ENCODE measurements at regions not wholly inside any gene's neighbourhood (a gene's known extent, or its start where the extent isn't known, plus 50 kb on each side); places are given as distances from the start of the nearest gene placed in this dataset.
"Not testable (repeated sequence)": the region's sequence is repeated elsewhere in the genome, so short reads cannot be mapped to it uniquely, and the experiment has no call there.

DNA sequence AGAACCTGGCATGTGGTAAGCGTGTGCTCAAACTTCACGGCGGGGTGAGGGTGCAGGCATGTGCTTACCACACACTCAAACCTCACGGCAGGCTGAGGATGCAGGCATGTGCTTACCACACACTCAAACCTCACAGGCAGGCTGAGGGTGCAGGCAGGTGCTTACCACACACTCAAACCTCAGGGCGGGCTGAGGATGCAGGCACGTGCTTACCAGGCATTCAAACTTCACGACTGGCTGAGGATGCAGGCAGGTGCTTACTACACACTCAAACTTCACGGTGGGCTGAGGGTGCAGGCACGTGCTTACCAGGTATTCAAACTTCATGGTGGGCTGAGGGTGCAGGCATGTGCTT lies 105.0 kb upstream of the ALKAL2 start:
- DNase-seq = no peak

DNA sequence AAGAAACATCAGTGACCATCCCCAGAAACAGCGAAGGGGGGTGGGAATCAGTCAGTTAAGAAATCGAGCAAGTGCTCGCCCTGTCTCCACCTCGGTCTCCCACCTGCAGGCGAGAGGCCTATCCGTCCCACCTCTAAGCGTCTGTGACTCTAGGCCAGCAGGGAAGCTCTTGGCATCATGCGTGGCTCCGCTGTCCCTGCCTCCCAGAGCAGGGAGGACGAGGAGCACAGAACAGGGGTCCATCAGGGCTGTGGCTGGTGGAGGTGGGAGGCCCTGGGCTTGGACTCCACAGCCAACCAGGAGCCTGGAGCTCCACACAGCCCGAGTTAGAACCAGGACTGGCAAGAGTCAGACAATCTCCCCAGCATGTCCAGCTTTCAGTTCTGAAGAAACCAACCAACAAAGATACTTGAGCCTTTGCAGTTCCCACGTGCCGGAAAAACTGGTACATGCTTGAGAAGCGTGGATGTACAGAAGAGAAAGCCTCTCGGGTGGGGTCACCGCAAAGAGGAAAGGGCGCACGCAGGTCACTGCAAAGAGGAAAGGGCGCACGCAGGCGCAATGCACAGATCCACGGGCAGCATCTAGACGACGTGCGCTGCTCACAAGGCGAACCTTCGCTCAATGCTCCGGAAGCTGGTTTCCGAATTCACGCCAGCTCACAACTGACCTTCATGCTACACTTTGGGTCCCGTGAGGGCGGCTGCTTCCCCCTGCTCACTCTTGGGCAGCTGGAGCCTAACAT lies 104.5 kb upstream of the ALKAL2 start:
- DNase-seq = no peak

GRCh38 chr2:391696-392095 lies 103.8 kb upstream of the ALKAL2 start:
- DNase-seq = no peak

- no peak for DNase-seq
Measured at GRCh38 chr2:390959-391358, 103.1 kb upstream of the ALKAL2 start.

DNA sequence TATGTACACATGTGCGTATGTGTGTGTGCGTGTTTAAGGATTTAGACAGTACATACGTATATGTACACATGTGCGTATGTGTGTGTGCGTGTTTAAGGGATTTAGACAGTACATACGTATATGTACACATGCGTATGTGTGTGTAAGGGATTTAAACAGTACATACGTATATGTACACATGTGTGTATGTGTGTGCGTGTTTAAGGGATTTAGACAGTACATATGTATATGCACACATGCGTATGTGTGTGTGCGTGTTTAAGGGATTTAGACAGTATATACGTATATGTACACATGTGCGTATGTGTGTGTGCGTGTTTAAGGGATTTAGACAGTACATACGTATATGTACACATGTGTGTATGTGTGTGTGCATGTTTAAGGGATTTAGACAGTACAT lies 102.1 kb upstream of the ALKAL2 start:
- not testable (repeated sequence) for DNase-seq

DNA sequence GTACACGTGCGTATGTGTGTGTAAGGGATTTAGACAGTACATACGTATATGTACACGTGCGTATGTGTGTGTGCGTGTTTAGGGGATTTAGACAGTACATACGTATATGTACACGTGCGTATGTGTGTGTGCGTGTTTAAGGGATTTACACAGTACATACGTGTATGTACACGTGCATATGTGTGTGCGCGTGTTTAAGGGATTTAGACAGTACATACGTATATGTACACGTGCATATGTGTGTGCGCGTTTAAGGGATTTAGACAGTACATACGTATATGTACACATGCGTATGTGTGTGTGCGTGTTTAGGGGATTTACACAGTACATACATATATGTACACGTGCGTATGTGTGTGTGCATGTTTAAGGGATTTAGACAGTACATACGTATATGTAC lies 100.9 kb upstream of the ALKAL2 start:
- DNase-seq = not testable (repeated sequence)

DNA sequence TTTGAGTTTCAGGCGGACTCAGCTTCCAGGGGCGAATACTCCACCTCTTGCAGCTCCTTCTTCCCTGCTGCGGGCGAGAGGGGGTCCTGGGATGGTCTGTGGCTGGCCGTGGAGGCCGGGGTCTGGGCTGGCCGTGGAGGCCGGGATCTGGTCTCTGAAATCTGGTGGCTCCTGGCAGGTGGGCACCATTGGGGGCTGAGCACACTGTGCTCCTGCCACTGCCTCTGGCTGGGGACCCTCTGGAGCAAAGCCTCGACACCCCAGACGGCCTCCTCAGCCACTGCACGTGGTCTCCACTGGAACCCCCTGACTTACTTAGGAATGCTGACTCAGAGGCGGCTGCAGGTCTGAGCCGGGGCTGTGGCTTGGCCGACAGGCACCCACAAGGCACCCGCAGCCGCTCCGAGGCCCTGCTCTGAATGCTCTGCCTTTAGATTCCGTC lies 100.1 kb upstream of the ALKAL2 start:
- no peak for DNase-seq

DNA sequence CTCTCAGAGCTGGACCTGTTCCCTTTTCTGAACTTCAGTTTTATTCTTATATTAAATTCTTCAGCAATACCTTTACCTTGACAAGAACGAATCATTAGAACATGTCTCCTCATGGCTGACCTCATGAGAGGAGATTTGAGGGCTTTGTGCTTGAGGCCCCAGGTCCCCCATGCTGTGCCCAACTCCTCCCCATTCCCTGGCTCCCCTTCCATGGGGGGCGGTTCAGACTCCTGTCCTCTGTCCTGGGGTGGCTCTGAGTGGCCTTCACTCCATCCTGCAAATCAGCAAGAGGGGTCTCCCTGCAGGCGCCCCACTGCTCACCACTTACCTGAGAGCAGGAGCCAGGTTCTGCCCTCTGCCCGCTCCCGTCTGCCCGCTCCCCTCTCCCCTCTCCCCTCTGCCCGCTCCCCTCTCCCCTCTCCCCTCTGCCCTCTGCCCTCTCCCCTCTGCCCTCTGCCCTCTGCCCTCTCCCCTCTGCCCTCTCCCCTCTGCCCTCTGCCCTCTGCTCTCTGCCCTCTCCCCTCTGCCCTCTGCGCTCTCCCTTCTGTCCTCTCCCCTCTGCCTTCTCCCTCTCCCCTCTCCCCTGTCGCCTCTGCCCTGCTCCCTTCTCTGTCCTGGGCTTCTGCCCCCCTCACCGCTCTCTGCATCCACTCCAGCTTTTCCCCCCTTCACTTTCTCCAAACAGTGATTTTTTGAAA lies 98.7 kb upstream of the ALKAL2 start:
- DNase-seq = no peak

- no peak for DNase-seq
Measured at GRCh38 chr2:385785-386184, 97.9 kb upstream of the ALKAL2 start.

DNA sequence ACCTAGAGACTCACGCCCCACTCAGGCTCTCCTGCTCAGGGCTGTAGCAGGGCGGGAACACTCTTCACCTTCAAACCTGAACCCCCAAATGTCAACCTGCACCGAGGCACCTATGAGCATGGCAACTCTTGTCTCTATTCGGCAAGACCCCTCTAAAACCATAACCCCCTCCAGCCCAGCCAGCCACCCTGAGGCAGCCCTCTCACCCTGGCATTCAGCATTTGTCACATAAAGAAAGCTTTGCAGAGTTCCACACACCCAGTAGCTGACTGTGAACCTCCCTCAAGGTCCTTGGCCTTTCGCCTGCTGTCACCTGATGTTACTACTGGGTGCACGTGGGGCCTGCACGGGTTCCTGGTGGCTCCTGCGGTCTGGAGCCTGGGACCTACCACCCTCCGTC lies 97.2 kb upstream of the ALKAL2 start:
- no peak for DNase-seq

GRCh38 chr2:383888-384287 lies 96.0 kb upstream of the ALKAL2 start:
- no peak for DNase-seq

DNA sequence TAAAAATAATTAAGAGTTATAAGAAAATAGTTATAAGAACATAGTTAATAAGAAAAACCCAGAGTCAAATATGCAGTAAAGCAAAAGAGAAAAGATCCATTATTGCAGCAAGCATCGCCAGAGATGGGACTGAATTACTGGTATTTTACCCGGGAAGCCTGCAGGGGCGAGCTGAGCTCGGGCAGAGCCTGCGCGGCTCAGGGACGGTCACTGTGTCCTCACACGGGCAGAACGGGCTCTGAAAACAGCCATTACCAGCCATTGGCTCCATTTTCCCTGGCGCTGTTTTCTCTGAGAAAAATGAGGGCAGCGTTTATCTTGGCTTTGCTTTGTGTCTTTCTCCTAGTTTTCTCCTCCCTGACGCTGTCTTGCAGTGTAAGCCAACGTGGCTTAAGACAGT lies 95.3 kb upstream of the ALKAL2 start:
- DNase-seq = no peak

DNA sequence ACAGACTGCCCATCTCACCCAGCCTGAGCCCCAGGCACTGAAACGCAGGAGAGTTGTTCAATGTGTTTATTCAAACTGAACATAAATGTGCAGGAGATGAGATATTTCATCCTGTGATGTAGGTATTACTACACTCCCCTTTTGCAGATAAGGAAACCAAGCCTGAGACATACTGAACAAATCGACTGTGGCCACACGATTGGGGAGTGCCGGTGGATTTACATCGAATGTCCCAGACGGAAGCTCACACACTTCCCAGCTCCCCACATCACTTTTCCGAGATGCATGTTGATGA lies 94.8 kb upstream of the ALKAL2 start:
- no peak for DNase-seq

GRCh38 chr2:381941-382727 lies 94.2 kb upstream of the ALKAL2 start:
- DNase-seq = no peak

DNA sequence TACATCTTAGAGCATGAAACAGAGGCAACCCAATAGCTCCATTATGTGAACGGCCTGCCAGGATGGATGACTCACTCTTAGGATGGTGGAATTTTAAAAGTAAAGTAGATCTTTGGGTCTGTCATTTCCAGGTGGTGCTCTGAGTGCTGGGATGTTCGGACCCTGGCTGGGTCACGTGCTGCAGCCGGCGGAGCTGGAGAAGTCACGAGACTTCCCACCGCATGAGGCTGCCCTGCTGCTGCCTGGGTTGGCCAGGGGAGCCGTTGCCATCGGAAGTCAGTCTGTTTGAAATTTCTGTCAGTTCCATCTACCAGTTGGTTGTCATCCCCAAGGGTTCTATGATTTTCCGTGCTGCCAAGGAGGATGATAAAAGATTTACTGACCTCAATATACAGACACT lies 93.3 kb upstream of the ALKAL2 start:
- DNase-seq = no peak

- DNase-seq = no peak
Measured at GRCh38 chr2:380772-381171, 92.9 kb upstream of the ALKAL2 start.

DNA sequence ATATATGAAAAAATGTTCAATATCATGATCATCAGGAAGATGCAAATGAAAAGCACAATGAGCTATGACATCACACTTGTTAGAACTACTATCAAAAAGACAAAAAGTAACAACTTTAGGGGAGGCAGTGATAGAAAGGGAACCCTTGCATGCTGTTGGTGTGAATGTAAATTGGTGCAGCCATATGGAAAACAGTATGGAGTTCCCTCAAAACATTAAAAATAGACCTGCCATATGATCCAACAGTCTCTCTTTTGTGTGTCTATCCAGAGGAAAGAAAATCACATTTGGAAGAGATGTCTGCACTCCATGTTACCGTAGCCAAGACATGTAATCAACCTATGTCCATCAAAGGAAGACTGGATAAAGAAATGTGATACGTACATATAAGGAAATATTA lies 92.3 kb upstream of the ALKAL2 start:
- no peak for DNase-seq

GRCh38 chr2:379778-380177 lies 91.9 kb upstream of the ALKAL2 start:
- no peak for DNase-seq

DNA sequence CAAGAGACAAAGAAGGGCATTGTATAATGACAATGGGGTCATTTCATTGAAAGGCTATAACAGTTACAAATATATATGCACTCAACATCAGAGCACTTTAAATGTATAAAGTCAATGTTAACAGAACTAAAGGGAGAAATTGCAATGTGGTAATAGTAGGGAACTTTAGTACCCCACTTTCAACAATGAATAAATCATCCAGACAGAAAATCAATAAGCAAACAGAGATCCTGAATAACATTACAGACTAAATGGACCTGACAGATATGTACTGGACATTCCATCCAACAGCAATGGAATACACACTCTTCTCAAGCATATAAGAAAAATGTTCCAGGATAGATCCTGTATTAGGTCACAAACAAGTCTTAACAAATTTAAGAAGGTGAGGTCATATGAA lies 90.5 kb upstream of the ALKAL2 start:
- DNase-seq = no peak

DNA sequence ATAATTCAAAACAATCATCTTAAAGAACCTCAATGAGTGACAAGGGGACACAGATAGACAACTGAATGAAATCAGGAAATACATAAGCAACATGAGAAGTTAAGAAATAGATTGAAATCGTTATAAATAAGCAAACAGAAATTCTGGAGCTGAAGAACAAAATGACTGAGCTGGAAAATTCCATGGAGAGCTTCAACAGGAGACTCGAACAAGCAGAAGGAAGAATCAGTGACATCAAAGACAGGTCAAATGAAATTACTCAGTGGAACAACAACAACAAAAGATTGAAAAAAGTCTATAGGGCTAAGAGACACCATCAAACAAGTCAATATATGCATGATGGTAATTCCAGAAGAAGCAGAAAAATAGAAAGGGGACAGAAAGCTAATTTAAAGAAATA lies 89.5 kb upstream of the ALKAL2 start:
- no peak for DNase-seq

DNA sequence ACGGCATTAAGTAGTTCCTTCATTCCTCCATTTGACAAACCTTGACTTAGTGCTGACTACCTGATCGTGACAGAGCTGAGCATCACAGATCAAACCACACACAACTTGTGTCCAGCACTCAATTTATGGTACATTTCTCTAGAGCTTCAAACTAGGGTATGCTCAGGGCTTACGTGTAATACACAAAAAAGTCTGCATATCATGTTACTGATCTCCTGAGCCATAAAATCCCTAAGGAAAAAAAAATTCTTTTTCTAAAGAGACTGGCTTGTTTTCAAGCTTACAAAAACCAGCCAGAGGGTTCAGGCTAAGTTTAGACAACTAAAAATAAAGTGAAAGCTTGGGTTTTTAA lies 88.0 kb upstream of the ALKAL2 start:
- DNase-seq = no peak

GRCh38 chr2:375270-375955 lies 87.5 kb upstream of the ALKAL2 start:
- no peak for DNase-seq

DNA sequence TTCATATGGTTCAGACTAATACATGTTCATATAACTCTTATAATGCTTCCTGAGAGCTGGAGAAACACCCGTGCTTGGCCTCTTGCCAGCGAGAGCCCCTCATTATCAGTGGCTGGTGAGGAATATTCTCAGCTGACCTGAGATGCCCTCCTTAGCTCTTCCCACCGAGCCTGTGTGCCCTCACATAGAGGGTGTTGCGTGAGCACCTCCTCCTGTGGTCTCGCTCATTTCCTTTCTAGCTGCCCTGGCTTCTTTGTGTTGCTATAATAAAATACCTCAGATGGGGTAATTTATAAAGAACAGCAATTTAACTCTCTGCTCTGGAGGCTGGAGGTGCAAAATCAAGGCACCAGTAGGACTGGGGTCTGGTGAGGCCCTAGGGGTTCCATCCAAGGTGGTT lies 80.5 kb upstream of the ALKAL2 start:
- DNase-seq = no peak

GRCh38 chr2:367246-367645 lies 79.4 kb upstream of the ALKAL2 start:
- no peak for DNase-seq
